ENCODE measurements at regions not wholly inside any gene's neighbourhood (a gene's known extent, or its start where the extent isn't known, plus 50 kb on each side); places are given as distances from the start of the nearest gene placed in this dataset.

GRCh38 chr12:93061473-93062419, 132.7 kb upstream of the EEA1 start:
- TF ChIP-seq, protein P1, sequence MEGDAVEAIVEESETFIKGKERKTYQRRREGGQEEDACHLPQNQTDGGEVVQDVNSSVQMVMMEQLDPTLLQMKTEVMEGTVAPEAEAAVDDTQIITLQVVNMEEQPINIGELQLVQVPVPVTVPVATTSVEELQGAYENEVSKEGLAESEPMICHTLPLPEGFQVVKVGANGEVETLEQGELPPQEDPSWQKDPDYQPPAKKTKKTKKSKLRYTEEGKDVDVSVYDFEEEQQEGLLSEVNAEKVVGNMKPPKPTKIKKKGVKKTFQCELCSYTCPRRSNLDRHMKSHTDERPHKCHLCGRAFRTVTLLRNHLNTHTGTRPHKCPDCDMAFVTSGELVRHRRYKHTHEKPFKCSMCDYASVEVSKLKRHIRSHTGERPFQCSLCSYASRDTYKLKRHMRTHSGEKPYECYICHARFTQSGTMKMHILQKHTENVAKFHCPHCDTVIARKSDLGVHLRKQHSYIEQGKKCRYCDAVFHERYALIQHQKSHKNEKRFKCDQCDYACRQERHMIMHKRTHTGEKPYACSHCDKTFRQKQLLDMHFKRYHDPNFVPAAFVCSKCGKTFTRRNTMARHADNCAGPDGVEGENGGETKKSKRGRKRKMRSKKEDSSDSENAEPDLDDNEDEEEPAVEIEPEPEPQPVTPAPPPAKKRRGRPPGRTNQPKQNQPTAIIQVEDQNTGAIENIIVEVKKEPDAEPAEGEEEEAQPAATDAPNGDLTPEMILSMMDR (IDR thresholded peaks at IDR 0.05), result no peak
- no peak for TF ChIP-seq POLR2A (IDR thresholded peaks at IDR 0.05)

All from uterus (tissue), 2 donors.